ENCODE measurements at regions not wholly inside any gene's neighbourhood (a gene's known extent, or its start where the extent isn't known, plus 50 kb on each side); places are given as distances from the start of the nearest gene placed in this dataset.

DNA sequence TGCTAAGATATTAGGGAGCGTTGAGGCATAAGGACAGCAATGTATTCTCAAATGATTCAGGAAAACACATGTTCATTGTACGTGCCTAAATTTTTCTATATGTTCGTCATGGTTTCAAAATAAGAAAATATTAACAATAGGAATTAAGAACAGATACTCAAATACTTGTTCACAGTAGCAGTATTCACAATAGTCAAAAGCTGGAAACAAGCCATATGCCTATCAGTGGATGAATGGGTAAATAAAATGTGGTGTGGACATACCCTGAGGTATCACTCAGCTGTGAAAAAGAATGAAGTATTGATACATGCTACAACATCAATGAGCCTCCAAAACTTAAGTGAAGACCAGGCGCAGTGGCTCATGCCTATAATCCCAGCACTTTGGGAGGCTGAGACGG is 84.7 kb upstream of the PTER start:
- Histone ChIP-seq H3K36me3 (ENCODE audit: control insufficient read depth in 1 of 2, insufficient read depth in 2 of 2, low read depth in 1 of 2, low read length in 2 of 2) (no peaks in the 10 kb centered on the region), H3K4me2 (ENCODE audit: low read length, poor library complexity, severe bottlenecking) (no peak overlapping the region), H3K27me3 (ENCODE audit: control insufficient read depth in 1 of 2, insufficient read depth in 1 of 2, low read length in 2 of 2) (no peaks in the 10 kb centered on the region), H3K4me1 (ENCODE audit: control insufficient read depth, insufficient read depth, low read depth, low read length) (no peaks in the 10 kb centered on the region), H3K23ac (ENCODE audit: low read length in 2 of 2) (no peak overlapping the region), H3K14ac (ENCODE audit: low read length in 2 of 2) (no peak overlapping the region), H3K18ac (ENCODE audit: low read depth in 1 of 2, low read length in 2 of 2) (no peak overlapping the region), H2AK5ac (ENCODE audit: low read length, severe bottlenecking) (no peak overlapping the region), H3K9ac (ENCODE audit: low read length) (no peak overlapping the region), H4K8ac (ENCODE audit: low read length) (no peak overlapping the region), H3K4me3 (ENCODE audit: insufficient read depth in 1 of 2, low read depth in 1 of 2, low read length in 2 of 2) (no peak overlapping the region), H2BK120ac (ENCODE audit: low read depth, low read length) (no peak overlapping the region), H3K9me3 (ENCODE audit: control insufficient read depth, low read length) (peaks cover 4% of the 10 kb centered on the region), H2BK5ac (ENCODE audit: low read depth, low read length, poor library complexity, severe bottlenecking) (no peak overlapping the region), H4K91ac (ENCODE audit: low read length) (no peak overlapping the region), H3K4ac (ENCODE audit: low read depth in 1 of 2, low read length in 2 of 2) (no peak overlapping the region), H3K27ac (ENCODE audit: low read length, poor library complexity, severe bottlenecking) (no peak overlapping the region), H2BK12ac (ENCODE audit: low read length in 2 of 2) (no peak overlapping the region), H2AFZ (ENCODE audit: low read depth, low read length) (no peak overlapping the region), H2BK15ac (ENCODE audit: low read depth, poor library complexity, severe bottlenecking) (no peak overlapping the region), H3K79me1 (replicated peaks; ENCODE audit: low read length, poor library complexity, severe bottlenecking) (no peaks in the 10 kb centered on the region)
- 79% methylated on average over 5 of the region's 5 CpGs for WGBS
- no peak for DNase-seq

DNA sequence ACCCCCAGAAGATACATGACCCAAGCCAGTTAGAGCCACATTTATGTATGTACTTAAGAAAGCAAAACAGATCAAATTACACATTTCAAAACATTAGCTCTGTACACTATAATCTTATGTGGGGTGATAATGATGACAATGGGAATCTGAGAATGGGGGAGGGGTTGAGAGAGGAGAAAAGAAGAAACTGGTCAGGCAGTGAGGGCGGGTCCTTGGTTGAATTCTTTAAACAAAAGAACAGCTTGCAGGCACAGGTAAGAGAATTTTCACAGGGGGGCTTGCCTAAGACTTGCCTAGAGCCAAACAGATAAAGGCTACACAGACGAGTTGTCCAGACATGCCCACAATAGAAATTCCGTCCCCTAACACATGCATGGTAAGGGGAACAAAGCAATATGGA is 76.8 kb upstream of the PTER start:
- Histone ChIP-seq H4K91ac (ENCODE audit: low read length) (no peak overlapping the region), H3K18ac (ENCODE audit: low read depth in 1 of 2, low read length in 2 of 2) (no peak overlapping the region), H3K27ac (ENCODE audit: low read length, poor library complexity, severe bottlenecking) (no peak overlapping the region)

DNA sequence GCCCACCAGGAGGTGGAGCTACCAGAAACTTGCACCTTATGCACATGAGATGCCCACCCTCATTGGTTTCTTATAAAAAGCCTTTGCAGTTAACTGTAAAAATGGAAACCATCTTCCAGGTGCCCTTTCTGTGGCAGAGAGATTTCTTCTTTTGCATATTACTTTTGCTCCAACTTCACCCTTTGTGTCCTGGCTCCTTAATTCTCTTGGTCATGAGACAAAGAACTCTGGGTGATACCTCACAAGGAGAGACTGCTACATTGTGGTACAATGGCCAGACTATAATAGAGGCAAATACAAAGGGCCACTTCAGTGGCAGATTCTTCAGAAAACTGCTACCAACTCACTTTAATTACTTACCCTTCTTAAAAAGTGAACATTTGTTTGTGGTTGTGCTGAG is 76.4 kb upstream of the PTER start:
- DNase-seq: no peak
- no peak overlapping the region for H3K14ac ChIP-seq (ENCODE audit: low read length in 2 of 2)
- no peak overlapping the region for H3K27ac ChIP-seq (ENCODE audit: low read length, poor library complexity, severe bottlenecking)
- no peak overlapping the region for H2BK15ac ChIP-seq (ENCODE audit: low read depth, poor library complexity, severe bottlenecking)
- H2BK12ac ChIP-seq (ENCODE audit: low read length in 2 of 2): no peak overlapping the region
- H4K91ac ChIP-seq (ENCODE audit: low read length): no peak overlapping the region
- no peak overlapping the region for H3K4me2 ChIP-seq (ENCODE audit: low read length, poor library complexity, severe bottlenecking)
- no peaks in the 10 kb centered on the region for H3K4me1 ChIP-seq (ENCODE audit: control insufficient read depth, insufficient read depth, low read depth, low read length)
- no peak overlapping the region for H2AK5ac ChIP-seq (ENCODE audit: low read length, severe bottlenecking)
- H2BK120ac ChIP-seq (ENCODE audit: low read depth, low read length): no peak overlapping the region
- H4K8ac ChIP-seq (ENCODE audit: low read length): no peak overlapping the region
- no peak overlapping the region for H3K4me3 ChIP-seq (ENCODE audit: insufficient read depth in 1 of 2, low read depth in 1 of 2, low read length in 2 of 2)
- no peaks in the 10 kb centered on the region for H3K27me3 ChIP-seq (ENCODE audit: control insufficient read depth in 1 of 2, insufficient read depth in 1 of 2, low read length in 2 of 2)
- H3K9ac ChIP-seq (ENCODE audit: low read length): no peak overlapping the region
- no peaks in the 10 kb centered on the region for H3K79me1 ChIP-seq (replicated peaks; ENCODE audit: low read length, poor library complexity, severe bottlenecking)
- H3K9me3 ChIP-seq (ENCODE audit: control insufficient read depth, low read length): peaks cover 6% of the 10 kb centered on the region
- H3K18ac ChIP-seq (ENCODE audit: low read depth in 1 of 2, low read length in 2 of 2): no peak overlapping the region
- H2AFZ ChIP-seq (ENCODE audit: low read depth, low read length): no peak overlapping the region
- no peak overlapping the region for H3K4ac ChIP-seq (ENCODE audit: low read depth in 1 of 2, low read length in 2 of 2)
- H3K36me3 ChIP-seq (ENCODE audit: control insufficient read depth in 1 of 2, insufficient read depth in 2 of 2, low read depth in 1 of 2, low read length in 2 of 2): no peaks in the 10 kb centered on the region
- H2BK5ac ChIP-seq (ENCODE audit: low read depth, low read length, poor library complexity, severe bottlenecking): no peak overlapping the region
- no peak overlapping the region for H3K23ac ChIP-seq (ENCODE audit: low read length in 2 of 2)

More for the DNA sequence above, 76.8 kb upstream of the PTER start:
- Histone ChIP-seq H3K9ac (ENCODE audit: low read length) (no peak overlapping the region), H3K4me2 (ENCODE audit: low read length, poor library complexity, severe bottlenecking) (no peak overlapping the region), H2AK5ac (ENCODE audit: low read length, severe bottlenecking) (no peak overlapping the region), H2AFZ (ENCODE audit: low read depth, low read length) (no peak overlapping the region), H3K14ac (ENCODE audit: low read length in 2 of 2) (no peak overlapping the region), H3K9me3 (ENCODE audit: control insufficient read depth, low read length) (peaks cover 6% of the 10 kb centered on the region), H3K4me1 (ENCODE audit: control insufficient read depth, insufficient read depth, low read depth, low read length) (no peaks in the 10 kb centered on the region), H2BK5ac (ENCODE audit: low read depth, low read length, poor library complexity, severe bottlenecking) (no peak overlapping the region), H4K8ac (ENCODE audit: low read length) (no peak overlapping the region), H3K27me3 (ENCODE audit: control insufficient read depth in 1 of 2, insufficient read depth in 1 of 2, low read length in 2 of 2) (no peaks in the 10 kb centered on the region), H3K79me1 (replicated peaks; ENCODE audit: low read length, poor library complexity, severe bottlenecking) (no peaks in the 10 kb centered on the region), H3K4me3 (ENCODE audit: insufficient read depth in 1 of 2, low read depth in 1 of 2, low read length in 2 of 2) (no peak overlapping the region), H3K23ac (ENCODE audit: low read length in 2 of 2) (no peak overlapping the region), H3K36me3 (ENCODE audit: control insufficient read depth in 1 of 2, insufficient read depth in 2 of 2, low read depth in 1 of 2, low read length in 2 of 2) (no peaks in the 10 kb centered on the region), H2BK12ac (ENCODE audit: low read length in 2 of 2) (no peak overlapping the region), H2BK15ac (ENCODE audit: low read depth, poor library complexity, severe bottlenecking) (no peak overlapping the region), H2BK120ac (ENCODE audit: low read depth, low read length) (no peak overlapping the region), H3K4ac (ENCODE audit: low read depth in 1 of 2, low read length in 2 of 2) (no peak overlapping the region)
- no peak for DNase-seq
- WGBS: 82% methylated on average over 3 of the region's 3 CpGs

DNA sequence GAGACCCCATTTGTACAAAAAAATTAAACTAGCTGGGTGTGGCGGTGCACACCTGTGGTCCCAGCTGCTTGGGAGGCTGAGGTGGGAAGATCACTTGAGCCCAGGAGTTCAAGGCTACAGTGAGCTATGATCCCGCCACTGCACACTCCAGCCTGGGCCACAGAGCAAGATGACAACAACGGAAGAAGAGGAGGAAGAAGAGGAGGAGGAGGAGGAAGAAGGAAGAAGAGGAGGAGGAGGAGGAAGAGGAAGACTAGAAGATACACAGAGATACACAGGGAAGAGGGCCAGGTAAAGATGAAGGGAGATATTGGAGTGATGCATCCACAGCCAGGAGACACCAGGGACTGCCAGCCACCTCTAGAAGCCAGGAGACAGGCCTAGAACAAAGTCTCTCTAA is 75.7 kb upstream of the PTER start:
- Histone ChIP-seq H4K91ac (ENCODE audit: low read length) (no peak overlapping the region), H2BK15ac (ENCODE audit: low read depth, poor library complexity, severe bottlenecking) (no peak overlapping the region), H3K14ac (ENCODE audit: low read length in 2 of 2) (no peak overlapping the region), H3K4me1 (ENCODE audit: control insufficient read depth, insufficient read depth, low read depth, low read length) (no peaks in the 10 kb centered on the region), H3K9ac (ENCODE audit: low read length) (no peak overlapping the region), H3K36me3 (ENCODE audit: control insufficient read depth in 1 of 2, insufficient read depth in 2 of 2, low read depth in 1 of 2, low read length in 2 of 2) (no peaks in the 10 kb centered on the region), H3K18ac (ENCODE audit: low read depth in 1 of 2, low read length in 2 of 2) (no peak overlapping the region), H3K4me2 (ENCODE audit: low read length, poor library complexity, severe bottlenecking) (no peak overlapping the region), H3K27ac (ENCODE audit: low read length, poor library complexity, severe bottlenecking) (no peak overlapping the region), H3K9me3 (ENCODE audit: control insufficient read depth, low read length) (peaks cover 10% of the 10 kb centered on the region), H2AK5ac (ENCODE audit: low read length, severe bottlenecking) (no peak overlapping the region), H3K4ac (ENCODE audit: low read depth in 1 of 2, low read length in 2 of 2) (no peak overlapping the region), H2BK12ac (ENCODE audit: low read length in 2 of 2) (no peak overlapping the region), H2BK120ac (ENCODE audit: low read depth, low read length) (no peak overlapping the region), H3K4me3 (ENCODE audit: insufficient read depth in 1 of 2, low read depth in 1 of 2, low read length in 2 of 2) (no peak overlapping the region), H2BK5ac (ENCODE audit: low read depth, low read length, poor library complexity, severe bottlenecking) (no peak overlapping the region), H3K27me3 (ENCODE audit: control insufficient read depth in 1 of 2, insufficient read depth in 1 of 2, low read length in 2 of 2) (no peaks in the 10 kb centered on the region), H3K79me1 (replicated peaks; ENCODE audit: low read length, poor library complexity, severe bottlenecking) (no peaks in the 10 kb centered on the region), H4K8ac (ENCODE audit: low read length) (no peak overlapping the region), H3K23ac (ENCODE audit: low read length in 2 of 2) (no peak overlapping the region), H2AFZ (ENCODE audit: low read depth, low read length) (no peak overlapping the region)
- WGBS: 90% methylated on average over 3 of the region's 3 CpGs
- DNase-seq: no peak
